GM10266 (cell line): ENCODE measurements at regions not wholly inside any gene's neighbourhood (a gene's known extent, or its start where the extent isn't known, plus 50 kb on each side); places are given as distances from the start of the nearest gene placed in this dataset.

Source experiments
- DNase-seq: peaks from one replicate; pipeline ENCODE4 v3.0.0; 2012; ENCODE audit errors: extremely low spot score
- CTCF ChIP-seq: IDR thresholded peaks from 2 replicates; pipeline ENCODE4 v1.5.1; 2012; ENCODE audit warnings: mild to moderate bottlenecking, low read depth; ENCODE audit not compliant: control insufficient read depth, insufficient read depth; ENCODE audit errors: missing control alignments

- no peak for DNase-seq
Observed at GRCh38 chr13:103275722-103276121, 209.5 kb upstream of the SLC10A2 start.

GRCh38 chr13:103275081-103275480 is 208.9 kb upstream of the SLC10A2 start:
- DNase-seq, result no peak
- TF ChIP-seq CTCF, result no peak

More at GRCh38 chr13:103275722-103276121, 209.5 kb upstream of the SLC10A2 start:
- no peak for TF ChIP-seq CTCF

GRCh38 chr13:103273825-103274224 is 207.6 kb upstream of the SLC10A2 start:
- DNase-seq, result no peak

GRCh38 chr13:103272770-103273169 is 206.6 kb upstream of the SLC10A2 start:
- no peak for DNase-seq
- TF ChIP-seq CTCF, result no peak

More at GRCh38 chr13:103273825-103274224, 207.6 kb upstream of the SLC10A2 start:
- TF ChIP-seq CTCF, result no peak

- DNase-seq, result no peak
- TF ChIP-seq CTCF, result no peak
Observed at GRCh38 chr13:103263448-103263847, 197.2 kb upstream of the SLC10A2 start.

GRCh38 chr13:103255587-103256301 is 189.5 kb upstream of the SLC10A2 start:
- no peak for TF ChIP-seq CTCF
- DNase-seq, result no peak

GRCh38 chr13:103250071-103250470 is 183.9 kb upstream of the SLC10A2 start:
- no peak for TF ChIP-seq CTCF
- DNase-seq, result no peak
